ENCODE measurements at regions not wholly inside any gene's neighbourhood (a gene's known extent, or its start where the extent isn't known, plus 50 kb on each side); places are given as distances from the start of the nearest gene placed in this dataset.

- TF ChIP-seq NPAS2 (CRISPR knock-in tag; IDR thresholded peaks at IDR 0.05; ENCODE audit: borderline replicate concordance) (no peak), MYC (IDR thresholded peaks at IDR 0.05; ENCODE audit: borderline replicate concordance, low read length) (no peak), CTCF (IDR thresholded peaks at IDR 0.05) (no peak), HMGXB4 (CRISPR knock-in tag; IDR thresholded peaks at IDR 0.05; ENCODE audit: borderline replicate concordance) (no peak), CHD2 (IDR thresholded peaks at IDR 0.05; ENCODE audit: low read length, partially characterized antibody) (no peak)
Measured at GRCh38 chr2:115913921-115914320, 1471.5 kb downstream of the DPP10 start.

Measured in A549 (cell line).